HCT116 (cell line): ENCODE measurements at regions not wholly inside any gene's neighbourhood (a gene's known extent, or its start where the extent isn't known, plus 50 kb on each side); places are given as distances from the start of the nearest gene placed in this dataset.

Experiments used
- ATAC-seq: fragments of 200-7000 bp; cut with Tn5 transposase; 2 replicates; pipeline ENCODE4 v1.9.1; 2020; ENCODE audit warnings: mild to moderate bottlenecking, moderate library complexity
- BruUV-seq: library from RNA; stranded (reverse); fragments of 400-500 nt; replicated peaks from 2 replicates; lab custom pipeline; 2021; lab: Mats Ljungman, UMichigan
- CTCF ChIA-PET: fragments of 300-600 bp; sonication (Branson Sonifier 250); formaldehyde crosslinking; loops from one replicate; lab custom pipeline; 2021; ENCODE audit warnings: antibody characterized with exemption; lab: Charles Lee
- POLR2A ChIA-PET: fragments of 300-600, 350-600 bp; sonication (Branson Sonifier 250); formaldehyde crosslinking; loops from one replicate; lab custom pipeline; 2021; ENCODE audit warnings: antibody characterized with exemption; lab: Charles Lee
- RAD21 ChIA-PET, 2 experiments: fragments of 300-600 bp; sonication (Branson Sonifier 250); formaldehyde crosslinking; loops; one replicate each; lab custom pipeline; 2023; ENCODE audit warnings: low total read pairs in 2 of 2; ENCODE audit not compliant: uncharacterized antibody in 2 of 2, unreplicated experiment in 2 of 2, low non-redundant PET in 1 of 2; lab: Charles Lee
- DNase-seq: peaks from one replicate; pipeline ENCODE4 v3.0.0-alpha.2; 2010; ENCODE audit warnings: low read depth, low spot score
- H2AFZ ChIP-seq: fragments of 200-600 bp; shearing (Covaris generic), sonication (generic); 2 replicates; pipeline ENCODE4 v1.6.1; 2017; ENCODE audit warnings: low read depth, mixed run types, mixed read lengths, antibody characterized with exemption, low read length; ENCODE audit not compliant: poor library complexity, severe bottlenecking
- H3K27ac ChIP-seq: 2 replicates; pipeline ENCODE4 v1.5.1; 2012; ENCODE audit warnings: low read depth, low read length
- H3K27me3 ChIP-seq: fragments of 200-600 bp; sonication (generic); 2 replicates; pipeline ENCODE4 v1.6.1; 2016; ENCODE audit warnings: mixed run types, low read length, mixed read lengths; ENCODE audit not compliant: insufficient read depth
- H3K36me3 ChIP-seq, 2 experiments: fragments of 200-500 bp in 1 of 2; fragments of 200-600 bp in 1 of 2; sonication (Bioruptor generic) in 1 of 2; sonication (generic) in 1 of 2; 2 replicates each; pipeline versions ENCODE4 v1.5.1 to v1.6.1; 2014 to 2016; ENCODE audit warnings: low read length in 2 of 2, inconsistent platforms in 1 of 2, mixed read lengths in 1 of 2, mixed run types in 1 of 2; ENCODE audit not compliant: insufficient read depth in 2 of 2, control insufficient read depth in 1 of 2
- H3K4me1 ChIP-seq, 2 experiments: fragments of 200-600 bp in 1 of 2; sonication (generic) in 1 of 2; 2 replicates each; pipeline versions ENCODE4 v1.5.1 to v1.6.1; 2012 to 2017; ENCODE audit warnings: low read length in 2 of 2, inconsistent platforms in 1 of 2, mild to moderate bottlenecking in 1 of 2, mixed read lengths in 1 of 2, mixed run types in 1 of 2, moderate library complexity in 1 of 2; ENCODE audit not compliant: insufficient read depth in 2 of 2, control insufficient read depth in 1 of 2
- H3K4me2 ChIP-seq: fragments of 200-600 bp; sonication (generic); 2 replicates; pipeline ENCODE4 v1.6.1; 2017; ENCODE audit warnings: mixed run types, low read length, mixed read lengths
- H3K4me3 ChIP-seq, 2 experiments: fragments of 200-600 bp in 1 of 2; sonication (generic) in 1 of 2; replicated peaks in 1 of 2; 2 replicates each; pipeline ENCODE4 v1.5.1; 2011 to 2016; ENCODE audit warnings: low read length in 2 of 2, control low read depth in 1 of 2, low read depth in 1 of 2, mild to moderate bottlenecking in 1 of 2, mixed read lengths in 1 of 2, mixed run types in 1 of 2
- H3K79me2 ChIP-seq: fragments of 200-600 bp; sonication (generic); 2 replicates; pipeline ENCODE4 v1.6.1; 2017; ENCODE audit warnings: mild to moderate bottlenecking, mixed run types, low read length, moderate library complexity, mixed read lengths; ENCODE audit not compliant: insufficient read depth
- H3K9ac ChIP-seq: fragments of 200-600 bp; sonication (generic); 2 replicates; pipeline ENCODE4 v1.6.1; 2016; ENCODE audit warnings: low read length, mixed read lengths
- H3K9me2 ChIP-seq: fragments of 200-600 bp; sonication (generic), shearing (Covaris generic); 2 replicates; pipeline ENCODE4 v1.6.1; 2017; ENCODE audit warnings: mixed run types, mild to moderate bottlenecking, moderate library complexity; ENCODE audit not compliant: insufficient read depth
- H3K9me3 ChIP-seq, 2 experiments: fragments of 200-500 bp in 1 of 2; fragments of 200-600 bp in 1 of 2; sonication (Bioruptor generic) in 1 of 2; sonication (generic) in 1 of 2; 2 replicates each; pipeline ENCODE4 v1.6.1; 2014 to 2017; ENCODE audit warnings: low read length in 2 of 2, mixed read lengths in 2 of 2, inconsistent platforms in 1 of 2, low read depth in 1 of 2, mild to moderate bottlenecking in 1 of 2, mixed run types in 1 of 2, moderate library complexity in 1 of 2; ENCODE audit not compliant: control insufficient read depth in 1 of 2, insufficient read depth in 1 of 2
- H4K20me1 ChIP-seq: fragments of 200-600 bp; sonication (generic), shearing (Covaris generic); 2 replicates; pipeline ENCODE4 v1.6.1; 2017; ENCODE audit warnings: mixed run types, mild to moderate bottlenecking, moderate library complexity; ENCODE audit not compliant: insufficient read depth
- CBX3 ChIP-seq: IDR thresholded peaks from 2 replicates; pipeline ENCODE4 v1.6.1; 2012; ENCODE audit warnings: low read depth
- CEBPB ChIP-seq: IDR thresholded peaks from 2 replicates; pipeline ENCODE4 v1.6.1; 2012; ENCODE audit warnings: low read depth
- CTCF ChIP-seq, 3 experiments: fragments of 200-600 bp in 1 of 3; sonication (generic) in 1 of 3; IDR thresholded peaks in 2 of 3; conservative IDR thresholded peaks in 1 of 3; 2 replicates each; pipeline ENCODE4 v1.5.1; 2012 to 2017; ENCODE audit warnings: low read depth in 2 of 3, low read length in 2 of 3, antibody characterized with exemption in 1 of 3, borderline replicate concordance in 1 of 3, control low read depth in 1 of 3, mild to moderate bottlenecking in 1 of 3, mixed read lengths in 1 of 3, mixed run types in 1 of 3, moderate library complexity in 1 of 3; ENCODE audit not compliant: insufficient read depth in 1 of 3
- EGR1 ChIP-seq: IDR thresholded peaks from 2 replicates; pipeline ENCODE4 v1.6.1; 2012; ENCODE audit warnings: low read depth
- EZH2phosphoT487 ChIP-seq: fragments of 200-600 bp; IDR thresholded peaks from 2 replicates; pipeline ENCODE4 v1.6.1; 2018; ENCODE audit warnings: antibody characterized with exemption, borderline replicate concordance
- FOSL1 ChIP-seq: IDR thresholded peaks from 2 replicates; pipeline ENCODE4 v1.6.1; 2012; ENCODE audit warnings: low read depth
- JUND ChIP-seq: IDR thresholded peaks from 2 replicates; pipeline ENCODE4 v1.6.1; 2012
- MAX ChIP-seq: IDR thresholded peaks from 2 replicates; pipeline ENCODE4 v1.6.1; 2012
- POLR2A ChIP-seq: IDR thresholded peaks from 2 replicates; pipeline ENCODE4 v1.7.0; 2011; ENCODE audit warnings: borderline replicate concordance; ENCODE audit not compliant: insufficient read depth, insufficient read length; ENCODE audit errors: extremely low read depth
- POLR2AphosphoS5 ChIP-seq: IDR thresholded peaks from 2 replicates; pipeline ENCODE4 v1.6.1; 2011; ENCODE audit warnings: mild to moderate bottlenecking, low read depth, low read length, moderate library complexity
- RAD21 ChIP-seq: IDR thresholded peaks from 2 replicates; pipeline ENCODE4 v1.6.1; 2012; ENCODE audit warnings: low read depth, mild to moderate bottlenecking
- SIN3A ChIP-seq: IDR thresholded peaks from 2 replicates; pipeline ENCODE4 v1.6.1; 2012; ENCODE audit warnings: low read depth
- SP1 ChIP-seq: IDR thresholded peaks from 2 replicates; pipeline ENCODE4 v1.6.1; 2012; ENCODE audit warnings: low read depth
- SRF ChIP-seq: IDR thresholded peaks from 2 replicates; pipeline ENCODE4 v1.6.1; 2012; ENCODE audit warnings: low read depth
- YY1 ChIP-seq: IDR thresholded peaks from 2 replicates; pipeline ENCODE4 v1.6.1; 2011; ENCODE audit warnings: low read length, low read depth, moderate library complexity, mild to moderate bottlenecking; ENCODE audit not compliant: insufficient replicate concordance; ENCODE audit errors: extremely low read depth
- ZFX ChIP-seq: fragments of 450-650 bp; IDR thresholded peaks from 2 replicates; pipeline ENCODE4 v1.6.1; 2017
- ZNF274 ChIP-seq: fragments of 200-500 bp; sonication (Bioruptor generic); IDR thresholded peaks from 2 replicates; pipeline ENCODE4 v1.6.1; 2014; ENCODE audit warnings: mild to moderate bottlenecking, low read depth, low read length, inconsistent platforms
- intact Hi-C: fragments of 100-400 bp; cut with micrococcal nuclease; formaldehyde crosslinking; loops from 2 replicates; pipeline ENCODE4 v1.10.0; 2022
- TF ChIP-seq, protein P1 (sequence below): IDR thresholded peaks from 2 replicates; pipeline ENCODE4 v1.6.1; 2012; ENCODE audit warnings: low read depth
- TF ChIP-seq, protein P2 (sequence below): IDR thresholded peaks from 2 replicates; pipeline ENCODE4 v1.6.1; 2012

GRCh38 chr21:23949493-23949892 is 1657.8 kb downstream of the MRPL39 start:
- ChIA-PET POLR2A (no interaction called here), CTCF (no interaction called here), RAD21 (no interaction called here)
- no peak for TF ChIP-seq CBX3
- no peak for TF ChIP-seq JUND
- no peak for TF ChIP-seq CTCF (IDR thresholded peaks at IDR 0.05 in 2 of 3, conservative IDR thresholded peaks at IDR 0.05 in 1 of 3; ENCODE audit: borderline replicate concordance in 1 of 3, insufficient read depth in 1 of 3, low read depth in 2 of 3, low read length in 2 of 3)
- TF ChIP-seq ZFX: no peak
- no peak for TF ChIP-seq MAX
- TF ChIP-seq SIN3A: no peak
- TF ChIP-seq, protein P1, sequence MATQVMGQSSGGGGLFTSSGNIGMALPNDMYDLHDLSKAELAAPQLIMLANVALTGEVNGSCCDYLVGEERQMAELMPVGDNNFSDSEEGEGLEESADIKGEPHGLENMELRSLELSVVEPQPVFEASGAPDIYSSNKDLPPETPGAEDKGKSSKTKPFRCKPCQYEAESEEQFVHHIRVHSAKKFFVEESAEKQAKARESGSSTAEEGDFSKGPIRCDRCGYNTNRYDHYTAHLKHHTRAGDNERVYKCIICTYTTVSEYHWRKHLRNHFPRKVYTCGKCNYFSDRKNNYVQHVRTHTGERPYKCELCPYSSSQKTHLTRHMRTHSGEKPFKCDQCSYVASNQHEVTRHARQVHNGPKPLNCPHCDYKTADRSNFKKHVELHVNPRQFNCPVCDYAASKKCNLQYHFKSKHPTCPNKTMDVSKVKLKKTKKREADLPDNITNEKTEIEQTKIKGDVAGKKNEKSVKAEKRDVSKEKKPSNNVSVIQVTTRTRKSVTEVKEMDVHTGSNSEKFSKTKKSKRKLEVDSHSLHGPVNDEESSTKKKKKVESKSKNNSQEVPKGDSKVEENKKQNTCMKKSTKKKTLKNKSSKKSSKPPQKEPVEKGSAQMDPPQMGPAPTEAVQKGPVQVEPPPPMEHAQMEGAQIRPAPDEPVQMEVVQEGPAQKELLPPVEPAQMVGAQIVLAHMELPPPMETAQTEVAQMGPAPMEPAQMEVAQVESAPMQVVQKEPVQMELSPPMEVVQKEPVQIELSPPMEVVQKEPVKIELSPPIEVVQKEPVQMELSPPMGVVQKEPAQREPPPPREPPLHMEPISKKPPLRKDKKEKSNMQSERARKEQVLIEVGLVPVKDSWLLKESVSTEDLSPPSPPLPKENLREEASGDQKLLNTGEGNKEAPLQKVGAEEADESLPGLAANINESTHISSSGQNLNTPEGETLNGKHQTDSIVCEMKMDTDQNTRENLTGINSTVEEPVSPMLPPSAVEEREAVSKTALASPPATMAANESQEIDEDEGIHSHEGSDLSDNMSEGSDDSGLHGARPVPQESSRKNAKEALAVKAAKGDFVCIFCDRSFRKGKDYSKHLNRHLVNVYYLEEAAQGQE: no peak
- TF ChIP-seq RAD21: no peak
- TF ChIP-seq YY1: no peak
- no peak for TF ChIP-seq CEBPB
- TF ChIP-seq EGR1: no peak
- TF ChIP-seq SP1: no peak
- no peak for TF ChIP-seq POLR2AphosphoS5
- no peak for TF ChIP-seq POLR2A
- TF ChIP-seq SRF: no peak
- TF ChIP-seq ZNF274: no peak
- no peak for TF ChIP-seq EZH2phosphoT487
- TF ChIP-seq, protein P2, sequence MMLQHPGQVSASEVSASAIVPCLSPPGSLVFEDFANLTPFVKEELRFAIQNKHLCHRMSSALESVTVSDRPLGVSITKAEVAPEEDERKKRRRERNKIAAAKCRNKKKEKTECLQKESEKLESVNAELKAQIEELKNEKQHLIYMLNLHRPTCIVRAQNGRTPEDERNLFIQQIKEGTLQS: no peak
- no peak for TF ChIP-seq FOSL1
- no peak for ATAC-seq
- DNase-seq: no peak
- Histone ChIP-seq H3K4me2 (no peak overlapping the region), H3K4me3 (no peak overlapping the region), H3K27ac (no peak overlapping the region), H3K9ac (no peak overlapping the region), H3K9me2 (no peaks in the 10 kb centered on the region), H3K9me3 (peaks cover 3 to 33% of the 10 kb centered on the region in 2 experiments; a peak in 2 of 4 replicates), H3K27me3 (no peaks in the 10 kb centered on the region), H3K36me3 (no peaks in the 10 kb centered on the region), H3K79me2 (no peaks in the 10 kb centered on the region), H3K4me1 (no peaks in the 10 kb centered on the region), H4K20me1 (no peaks in the 10 kb centered on the region), H2AFZ (no peak overlapping the region)
- intact Hi-C loops: no loop called here
- BruUV-seq: no TSS peak
